ENCODE measurements at regions not wholly inside any gene's neighbourhood (a gene's known extent, or its start where the extent isn't known, plus 50 kb on each side); places are given as distances from the start of the nearest gene placed in this dataset.

DNA sequence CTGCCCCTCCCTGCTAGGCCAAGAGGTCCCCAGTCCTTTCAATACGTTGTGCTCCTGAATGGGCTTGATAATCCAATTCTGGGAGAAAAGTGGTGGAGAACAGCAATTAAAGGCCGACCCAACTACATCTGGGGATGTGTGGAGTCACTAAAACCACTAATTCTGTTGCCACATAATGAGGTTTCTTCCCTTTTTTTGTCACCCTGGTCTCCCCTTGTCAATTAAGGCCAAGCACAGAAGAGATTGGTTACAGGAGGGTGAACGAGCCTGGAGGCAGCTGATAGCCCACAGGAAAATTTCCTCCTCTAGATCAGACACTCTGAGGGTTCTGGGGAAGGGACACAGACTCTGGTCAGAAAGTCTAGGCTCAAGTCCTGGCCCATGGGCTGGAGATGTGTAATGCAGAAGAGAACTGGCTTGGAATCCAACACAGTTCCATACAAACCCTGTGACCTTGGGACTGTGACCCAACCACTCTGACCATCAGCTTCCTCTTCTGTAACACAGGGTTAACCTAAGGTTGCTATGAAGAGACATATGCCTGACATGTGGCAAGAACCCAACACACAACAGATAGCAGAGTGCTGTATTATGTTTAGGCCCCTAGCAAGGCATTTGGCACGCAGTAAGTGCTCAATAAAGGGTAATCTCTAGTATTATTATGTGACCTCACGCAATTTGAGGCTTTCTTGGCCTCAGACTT lies 146.4 kb downstream of the CHST1 start:
- TF ChIP-seq EZH2 (IDR thresholded peaks at IDR 0.05; ENCODE audit: low read depth, unreplicated experiment) (no peak), CREB1 (CRISPR knock-in tag; IDR thresholded peaks at IDR 0.05; ENCODE audit: low read depth) (no peak), EZH2phosphoT487 (IDR thresholded peaks at IDR 0.05; ENCODE audit: unreplicated experiment) (no peak)
- TF ChIP-seq, protein P1, sequence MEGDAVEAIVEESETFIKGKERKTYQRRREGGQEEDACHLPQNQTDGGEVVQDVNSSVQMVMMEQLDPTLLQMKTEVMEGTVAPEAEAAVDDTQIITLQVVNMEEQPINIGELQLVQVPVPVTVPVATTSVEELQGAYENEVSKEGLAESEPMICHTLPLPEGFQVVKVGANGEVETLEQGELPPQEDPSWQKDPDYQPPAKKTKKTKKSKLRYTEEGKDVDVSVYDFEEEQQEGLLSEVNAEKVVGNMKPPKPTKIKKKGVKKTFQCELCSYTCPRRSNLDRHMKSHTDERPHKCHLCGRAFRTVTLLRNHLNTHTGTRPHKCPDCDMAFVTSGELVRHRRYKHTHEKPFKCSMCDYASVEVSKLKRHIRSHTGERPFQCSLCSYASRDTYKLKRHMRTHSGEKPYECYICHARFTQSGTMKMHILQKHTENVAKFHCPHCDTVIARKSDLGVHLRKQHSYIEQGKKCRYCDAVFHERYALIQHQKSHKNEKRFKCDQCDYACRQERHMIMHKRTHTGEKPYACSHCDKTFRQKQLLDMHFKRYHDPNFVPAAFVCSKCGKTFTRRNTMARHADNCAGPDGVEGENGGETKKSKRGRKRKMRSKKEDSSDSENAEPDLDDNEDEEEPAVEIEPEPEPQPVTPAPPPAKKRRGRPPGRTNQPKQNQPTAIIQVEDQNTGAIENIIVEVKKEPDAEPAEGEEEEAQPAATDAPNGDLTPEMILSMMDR (conservative IDR thresholded peaks at IDR 0.05; ENCODE audit: low read depth in 2 of 2): no peak
- TF ChIP-seq, protein P2, sequence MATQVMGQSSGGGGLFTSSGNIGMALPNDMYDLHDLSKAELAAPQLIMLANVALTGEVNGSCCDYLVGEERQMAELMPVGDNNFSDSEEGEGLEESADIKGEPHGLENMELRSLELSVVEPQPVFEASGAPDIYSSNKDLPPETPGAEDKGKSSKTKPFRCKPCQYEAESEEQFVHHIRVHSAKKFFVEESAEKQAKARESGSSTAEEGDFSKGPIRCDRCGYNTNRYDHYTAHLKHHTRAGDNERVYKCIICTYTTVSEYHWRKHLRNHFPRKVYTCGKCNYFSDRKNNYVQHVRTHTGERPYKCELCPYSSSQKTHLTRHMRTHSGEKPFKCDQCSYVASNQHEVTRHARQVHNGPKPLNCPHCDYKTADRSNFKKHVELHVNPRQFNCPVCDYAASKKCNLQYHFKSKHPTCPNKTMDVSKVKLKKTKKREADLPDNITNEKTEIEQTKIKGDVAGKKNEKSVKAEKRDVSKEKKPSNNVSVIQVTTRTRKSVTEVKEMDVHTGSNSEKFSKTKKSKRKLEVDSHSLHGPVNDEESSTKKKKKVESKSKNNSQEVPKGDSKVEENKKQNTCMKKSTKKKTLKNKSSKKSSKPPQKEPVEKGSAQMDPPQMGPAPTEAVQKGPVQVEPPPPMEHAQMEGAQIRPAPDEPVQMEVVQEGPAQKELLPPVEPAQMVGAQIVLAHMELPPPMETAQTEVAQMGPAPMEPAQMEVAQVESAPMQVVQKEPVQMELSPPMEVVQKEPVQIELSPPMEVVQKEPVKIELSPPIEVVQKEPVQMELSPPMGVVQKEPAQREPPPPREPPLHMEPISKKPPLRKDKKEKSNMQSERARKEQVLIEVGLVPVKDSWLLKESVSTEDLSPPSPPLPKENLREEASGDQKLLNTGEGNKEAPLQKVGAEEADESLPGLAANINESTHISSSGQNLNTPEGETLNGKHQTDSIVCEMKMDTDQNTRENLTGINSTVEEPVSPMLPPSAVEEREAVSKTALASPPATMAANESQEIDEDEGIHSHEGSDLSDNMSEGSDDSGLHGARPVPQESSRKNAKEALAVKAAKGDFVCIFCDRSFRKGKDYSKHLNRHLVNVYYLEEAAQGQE (IDR thresholded peaks at IDR 0.05; ENCODE audit: unreplicated experiment): no peak

All from GM23338 (cell line).